KMS-11 (cell line): ENCODE measurements at regions not wholly inside any gene's neighbourhood (a gene's known extent, or its start where the extent isn't known, plus 50 kb on each side); places are given as distances from the start of the nearest gene placed in this dataset.

Experiments used
- H2AFZ ChIP-seq: fragments of 200-600 bp; sonication (generic); 2 replicates; pipeline ENCODE4 v1.6.1; 2016; ENCODE audit warnings: antibody characterized with exemption, mixed run types, low read depth
- H3K27ac ChIP-seq: fragments of 200-600 bp; sonication (generic); 2 replicates; pipeline ENCODE4 v1.6.1; 2016; ENCODE audit warnings: mild to moderate bottlenecking, mixed run types
- H3K27me3 ChIP-seq: fragments of 200-600 bp; sonication (generic); 2 replicates; pipeline ENCODE4 v1.6.1; 2017; ENCODE audit warnings: mild to moderate bottlenecking, low read depth, mixed run types, moderate library complexity; ENCODE audit not compliant: insufficient read depth
- H3K36me3 ChIP-seq: fragments of 200-600 bp; sonication (generic); 2 replicates; pipeline ENCODE4 v1.6.1; 2017; ENCODE audit warnings: mild to moderate bottlenecking, mixed run types; ENCODE audit not compliant: insufficient read depth
- H3K4me1 ChIP-seq: fragments of 200-600 bp; sonication (generic); 2 replicates; pipeline ENCODE4 v1.6.1; 2016; ENCODE audit warnings: mild to moderate bottlenecking, low read depth, mixed run types; ENCODE audit not compliant: poor library complexity, severe bottlenecking
- H3K4me2 ChIP-seq: fragments of 200-600 bp; sonication (generic); 2 replicates; pipeline ENCODE4 v1.7.0; 2016; ENCODE audit warnings: mild to moderate bottlenecking, mixed run types
- H3K4me3 ChIP-seq: fragments of 200-600 bp; sonication (generic); IDR thresholded peaks from 2 replicates; pipeline ENCODE4 v1.6.1; 2017; ENCODE audit warnings: low read depth, low read length, mixed read lengths; ENCODE audit not compliant: insufficient read depth
- H3K79me2 ChIP-seq: fragments of 200-600 bp; sonication (generic); 2 replicates; pipeline ENCODE4 v1.6.1; 2016; ENCODE audit warnings: low read depth, mixed run types; ENCODE audit not compliant: insufficient read depth
- H3K9ac ChIP-seq: fragments of 200-600 bp; sonication (generic); 2 replicates; pipeline ENCODE4 v1.6.1; 2016; ENCODE audit warnings: mild to moderate bottlenecking, mixed run types
- H4K20me1 ChIP-seq: fragments of 200-600 bp; sonication (generic); 2 replicates; pipeline ENCODE4 v1.6.1; 2016; ENCODE audit warnings: mild to moderate bottlenecking, mixed run types; ENCODE audit not compliant: insufficient read depth
- TF ChIP-seq, protein P1 (sequence below): fragments of 200-600 bp; sonication (generic); conservative IDR thresholded peaks from 2 replicates; pipeline ENCODE4 v1.6.1; 2017; ENCODE audit warnings: low read depth, mild to moderate bottlenecking, antibody characterized with exemption, low read length, moderate library complexity, mixed read lengths

GRCh38 chr4:144816668-144817067 is 170.7 kb downstream of the HHIP start:
- no peak overlapping the region for H3K4me2 ChIP-seq
- no peaks in the 10 kb centered on the region for H3K79me2 ChIP-seq
- H3K4me3 ChIP-seq: no peak overlapping the region
- H3K27ac ChIP-seq: no peak overlapping the region
- no peaks in the 10 kb centered on the region for H3K36me3 ChIP-seq
- TF ChIP-seq, protein P1, sequence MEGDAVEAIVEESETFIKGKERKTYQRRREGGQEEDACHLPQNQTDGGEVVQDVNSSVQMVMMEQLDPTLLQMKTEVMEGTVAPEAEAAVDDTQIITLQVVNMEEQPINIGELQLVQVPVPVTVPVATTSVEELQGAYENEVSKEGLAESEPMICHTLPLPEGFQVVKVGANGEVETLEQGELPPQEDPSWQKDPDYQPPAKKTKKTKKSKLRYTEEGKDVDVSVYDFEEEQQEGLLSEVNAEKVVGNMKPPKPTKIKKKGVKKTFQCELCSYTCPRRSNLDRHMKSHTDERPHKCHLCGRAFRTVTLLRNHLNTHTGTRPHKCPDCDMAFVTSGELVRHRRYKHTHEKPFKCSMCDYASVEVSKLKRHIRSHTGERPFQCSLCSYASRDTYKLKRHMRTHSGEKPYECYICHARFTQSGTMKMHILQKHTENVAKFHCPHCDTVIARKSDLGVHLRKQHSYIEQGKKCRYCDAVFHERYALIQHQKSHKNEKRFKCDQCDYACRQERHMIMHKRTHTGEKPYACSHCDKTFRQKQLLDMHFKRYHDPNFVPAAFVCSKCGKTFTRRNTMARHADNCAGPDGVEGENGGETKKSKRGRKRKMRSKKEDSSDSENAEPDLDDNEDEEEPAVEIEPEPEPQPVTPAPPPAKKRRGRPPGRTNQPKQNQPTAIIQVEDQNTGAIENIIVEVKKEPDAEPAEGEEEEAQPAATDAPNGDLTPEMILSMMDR: no peak
- H4K20me1 ChIP-seq: no peaks in the 10 kb centered on the region
- no peak overlapping the region for H2AFZ ChIP-seq
- no peaks in the 10 kb centered on the region for H3K4me1 ChIP-seq
- H3K9ac ChIP-seq: no peak overlapping the region
- no peaks in the 10 kb centered on the region for H3K27me3 ChIP-seq

GRCh38 chr4:144817081-144817480 is 171.1 kb downstream of the HHIP start:
- H3K4me3 ChIP-seq: no peak overlapping the region
- H3K4me1 ChIP-seq: no peaks in the 10 kb centered on the region
- no peak overlapping the region for H2AFZ ChIP-seq
- no peaks in the 10 kb centered on the region for H3K36me3 ChIP-seq
- H3K79me2 ChIP-seq: no peaks in the 10 kb centered on the region
- no peaks in the 10 kb centered on the region for H3K27me3 ChIP-seq
- no peak overlapping the region for H3K27ac ChIP-seq
- TF ChIP-seq, protein P1: no peak
- H4K20me1 ChIP-seq: no peaks in the 10 kb centered on the region
- no peak overlapping the region for H3K9ac ChIP-seq
- no peak overlapping the region for H3K4me2 ChIP-seq

GRCh38 chr4:144818136-144818535 is 172.2 kb downstream of the HHIP start:
- no peaks in the 10 kb centered on the region for H3K4me1 ChIP-seq
- TF ChIP-seq, protein P1: no peak
- no peaks in the 10 kb centered on the region for H4K20me1 ChIP-seq
- H3K4me2 ChIP-seq: no peak overlapping the region
- H3K4me3 ChIP-seq: no peak overlapping the region
- no peaks in the 10 kb centered on the region for H3K36me3 ChIP-seq
- H3K9ac ChIP-seq: no peak overlapping the region
- H3K27me3 ChIP-seq: no peaks in the 10 kb centered on the region
- H3K79me2 ChIP-seq: no peaks in the 10 kb centered on the region
- no peak overlapping the region for H3K27ac ChIP-seq
- H2AFZ ChIP-seq: no peak overlapping the region

DNA sequence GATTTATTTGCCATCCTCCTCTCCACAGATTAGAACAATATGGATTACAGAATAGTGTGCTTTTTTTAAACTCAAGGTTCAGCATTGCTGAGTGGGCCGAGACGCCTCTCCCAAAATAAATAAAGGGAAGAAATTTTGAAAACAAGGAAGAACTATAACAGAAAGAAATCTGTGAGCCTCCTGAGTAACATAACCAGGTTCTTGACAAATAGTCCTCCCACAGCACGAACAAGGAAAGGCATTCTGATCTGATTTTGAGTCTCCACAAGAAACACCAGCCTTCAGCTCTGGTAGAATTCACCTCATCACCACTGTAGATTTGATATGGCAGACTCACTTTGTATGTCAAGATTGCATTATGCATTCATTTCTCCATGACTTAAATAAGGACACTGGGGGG is 173.6 kb downstream of the HHIP start:
- Histone ChIP-seq H3K27ac (no peak overlapping the region), H3K79me2 (no peaks in the 10 kb centered on the region), H3K36me3 (no peaks in the 10 kb centered on the region), H4K20me1 (no peaks in the 10 kb centered on the region), H3K4me2 (no peak overlapping the region), H3K9ac (no peak overlapping the region), H3K4me1 (no peaks in the 10 kb centered on the region), H3K4me3 (no peak overlapping the region), H2AFZ (no peak overlapping the region), H3K27me3 (no peaks in the 10 kb centered on the region)
- TF ChIP-seq, protein P1: no peak
